Hepatocyte (in vitro differentiated cells): ENCODE measurements at regions not wholly inside any gene's neighbourhood (a gene's known extent, or its start where the extent isn't known, plus 50 kb on each side); places are given as distances from the start of the nearest gene placed in this dataset.

ENCODE experiments used
- DNase-seq: peaks from one replicate; pipeline ENCODE4 v3.0.0-alpha.2; 2016; ENCODE audit warnings: low spot score
- H2AFZ ChIP-seq: fragments of 200-600 bp; sonication (generic); 2 replicates; pipeline ENCODE4 v1.6.0; 2016; ENCODE audit warnings: antibody characterized with exemption, mild to moderate bottlenecking
- H3K27ac ChIP-seq: fragments of 200-600 bp; sonication (generic); 2 replicates; pipeline ENCODE4 v1.5.1; 2016; ENCODE audit warnings: mild to moderate bottlenecking
- H3K27me3 ChIP-seq: fragments of 200-600 bp; sonication (generic); 2 replicates; pipeline ENCODE4 v1.6.1; 2016
- H3K36me3 ChIP-seq: fragments of 200-600 bp; sonication (generic); replicated peaks from 2 replicates; pipeline ENCODE4 v1.5.1; 2016; ENCODE audit warnings: low read depth; ENCODE audit not compliant: insufficient read depth
- H3K4me1 ChIP-seq: fragments of 200-600 bp; sonication (generic); 2 replicates; pipeline ENCODE4 v1.5.1; 2016; ENCODE audit warnings: mild to moderate bottlenecking, moderate library complexity; ENCODE audit not compliant: insufficient read depth
- H3K4me2 ChIP-seq: fragments of 200-600 bp; sonication (generic); 2 replicates; pipeline ENCODE4 v1.6.0; 2016
- H3K4me3 ChIP-seq: fragments of 200-600 bp; sonication (generic); 2 replicates; pipeline ENCODE4 v1.5.1; 2016; ENCODE audit warnings: mild to moderate bottlenecking
- H3K79me2 ChIP-seq: fragments of 200-600 bp; sonication (generic); 2 replicates; pipeline ENCODE4 v1.6.0; 2017; ENCODE audit warnings: mild to moderate bottlenecking
- H3K9me2 ChIP-seq: fragments of 200-600 bp; sonication (generic); replicated peaks from 2 replicates; pipeline ENCODE4 v1.6.0; 2017; ENCODE audit warnings: mild to moderate bottlenecking; ENCODE audit not compliant: insufficient read depth
- H3K9me3 ChIP-seq: fragments of 200-600 bp; sonication (generic); 2 replicates; pipeline ENCODE4 v1.5.1; 2016; ENCODE audit warnings: low read depth, mild to moderate bottlenecking
- H4K20me1 ChIP-seq: fragments of 200-600 bp; sonication (generic); 2 replicates; pipeline ENCODE4 v1.6.0; 2016; ENCODE audit warnings: mild to moderate bottlenecking; ENCODE audit not compliant: insufficient read depth, poor library complexity, severe bottlenecking
- EZH2 ChIP-seq: fragments of 200-600 bp; sonication (generic); IDR thresholded peaks from 2 replicates; pipeline ENCODE4 v1.6.1; 2016; ENCODE audit warnings: antibody characterized with exemption, mild to moderate bottlenecking, borderline replicate concordance
- EZH2phosphoT487 ChIP-seq: fragments of 200-600 bp; sonication (generic); IDR thresholded peaks from one replicate; pipeline ENCODE4 v1.6.1; 2018; ENCODE audit warnings: antibody characterized with exemption, mild to moderate bottlenecking, low read depth, moderate library complexity; ENCODE audit not compliant: unreplicated experiment, severe bottlenecking
- WGBS: methylation state at CpG from one replicate; pipeline ENCODE4 v1.1.6; 2016; ENCODE audit warnings: low lambda C conversion rate; ENCODE audit errors: missing lambda C conversion rate; 5-methylcytosine and 5-hydroxymethylcytosine counted together
- TF ChIP-seq, protein P1 (sequence below): fragments of 200-600 bp; sonication (generic); IDR thresholded peaks from 2 replicates; pipeline ENCODE4 v1.5.1; 2016; ENCODE audit warnings: antibody characterized with exemption, mild to moderate bottlenecking; ENCODE audit not compliant: poor library complexity

- H3K4me1 ChIP-seq, result no peaks in the 10 kb centered on the region
- H2AFZ ChIP-seq, result no peak overlapping the region
- 35% methylated on average over 1 of the region's 1 CpG for WGBS
- DNase-seq, result no peak
- H3K4me3 ChIP-seq, result no peak overlapping the region
- no peaks in the 10 kb centered on the region for H3K27me3 ChIP-seq
- no peak overlapping the region for H3K27ac ChIP-seq
- TF ChIP-seq, protein P1, sequence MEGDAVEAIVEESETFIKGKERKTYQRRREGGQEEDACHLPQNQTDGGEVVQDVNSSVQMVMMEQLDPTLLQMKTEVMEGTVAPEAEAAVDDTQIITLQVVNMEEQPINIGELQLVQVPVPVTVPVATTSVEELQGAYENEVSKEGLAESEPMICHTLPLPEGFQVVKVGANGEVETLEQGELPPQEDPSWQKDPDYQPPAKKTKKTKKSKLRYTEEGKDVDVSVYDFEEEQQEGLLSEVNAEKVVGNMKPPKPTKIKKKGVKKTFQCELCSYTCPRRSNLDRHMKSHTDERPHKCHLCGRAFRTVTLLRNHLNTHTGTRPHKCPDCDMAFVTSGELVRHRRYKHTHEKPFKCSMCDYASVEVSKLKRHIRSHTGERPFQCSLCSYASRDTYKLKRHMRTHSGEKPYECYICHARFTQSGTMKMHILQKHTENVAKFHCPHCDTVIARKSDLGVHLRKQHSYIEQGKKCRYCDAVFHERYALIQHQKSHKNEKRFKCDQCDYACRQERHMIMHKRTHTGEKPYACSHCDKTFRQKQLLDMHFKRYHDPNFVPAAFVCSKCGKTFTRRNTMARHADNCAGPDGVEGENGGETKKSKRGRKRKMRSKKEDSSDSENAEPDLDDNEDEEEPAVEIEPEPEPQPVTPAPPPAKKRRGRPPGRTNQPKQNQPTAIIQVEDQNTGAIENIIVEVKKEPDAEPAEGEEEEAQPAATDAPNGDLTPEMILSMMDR, result no peak
- TF ChIP-seq EZH2, result no peak
- TF ChIP-seq EZH2phosphoT487, result no peak
- no peaks in the 10 kb centered on the region for H3K9me3 ChIP-seq
- no peaks in the 10 kb centered on the region for H3K79me2 ChIP-seq
- H3K9me2 ChIP-seq, result no peaks in the 10 kb centered on the region
- no peaks in the 10 kb centered on the region for H4K20me1 ChIP-seq
- H3K4me2 ChIP-seq, result no peak overlapping the region
- H3K36me3 ChIP-seq, result no peaks in the 10 kb centered on the region
Measured at GRCh38 chr18:34364699-34365098, 140.0 kb upstream of the NOL4 start.

DNA sequence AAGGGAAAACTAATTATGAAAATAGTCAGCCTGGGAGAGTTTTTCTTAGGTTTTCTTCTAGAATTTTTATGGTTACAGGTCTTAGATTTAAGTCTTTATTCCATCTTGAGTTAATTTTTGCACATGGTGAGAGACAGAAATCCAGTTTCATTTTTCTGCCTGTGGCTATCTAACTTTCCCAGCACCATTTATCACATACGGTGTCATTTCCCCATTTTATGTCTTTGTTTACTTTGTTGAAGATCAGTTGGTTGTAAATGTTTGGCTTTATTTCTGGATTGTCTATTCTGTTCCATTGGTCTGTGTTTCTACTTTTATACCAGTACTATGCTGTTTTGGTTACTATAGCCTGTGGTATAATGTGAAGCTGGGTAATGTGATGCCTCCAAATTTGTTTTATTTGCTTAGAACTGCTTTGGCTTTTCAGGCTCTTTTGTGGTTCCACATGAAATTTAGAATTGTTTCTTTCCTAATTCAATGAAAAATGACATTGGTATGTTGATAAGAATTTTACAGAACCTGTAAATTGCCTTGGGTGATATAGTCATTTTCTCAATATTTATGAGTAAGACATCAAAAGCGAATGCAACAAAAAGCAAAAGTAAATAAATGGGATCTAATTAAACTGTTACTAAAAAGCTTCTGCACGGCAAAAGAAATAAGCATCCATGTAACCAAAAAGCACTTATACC is 146.1 kb upstream of the NOL4 start:
- H3K27ac ChIP-seq, result no peak overlapping the region
- H2AFZ ChIP-seq, result no peak overlapping the region
- no peaks in the 10 kb centered on the region for H3K4me1 ChIP-seq
- no peak for DNase-seq
- H3K9me2 ChIP-seq, result no peaks in the 10 kb centered on the region
- no peaks in the 10 kb centered on the region for H3K27me3 ChIP-seq
- no peaks in the 10 kb centered on the region for H3K36me3 ChIP-seq
- TF ChIP-seq, protein P1, result no peak
- TF ChIP-seq EZH2phosphoT487 (no peak), EZH2 (no peak)
- no peaks in the 10 kb centered on the region for H3K79me2 ChIP-seq
- H3K4me3 ChIP-seq, result no peak overlapping the region
- H3K4me2 ChIP-seq, result no peak overlapping the region
- WGBS, result 51% methylated on average over 3 of the region's 3 CpGs
- H4K20me1 ChIP-seq, result no peaks in the 10 kb centered on the region
- no peaks in the 10 kb centered on the region for H3K9me3 ChIP-seq

DNA sequence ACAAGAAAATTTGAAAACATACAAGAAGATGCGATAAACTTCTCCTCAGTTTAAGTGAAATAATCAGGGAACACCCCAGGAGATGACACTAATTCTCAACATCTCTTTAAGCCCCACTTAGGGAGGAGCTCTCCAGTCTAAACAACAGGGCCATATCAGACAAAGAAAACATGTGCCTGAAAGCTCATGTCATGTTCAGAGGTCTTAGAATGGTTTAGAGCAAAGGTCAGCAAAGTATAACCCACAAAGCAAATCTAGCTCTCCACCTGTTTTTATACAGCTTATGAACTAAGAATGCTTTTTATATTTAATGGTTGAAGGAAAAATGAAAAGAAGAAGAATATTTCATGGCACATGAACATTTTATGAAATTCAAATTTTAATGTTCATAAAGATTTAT is 155.6 kb upstream of the NOL4 start:
- no peak overlapping the region for H3K4me2 ChIP-seq
- no peaks in the 10 kb centered on the region for H3K9me3 ChIP-seq
- no peaks in the 10 kb centered on the region for H3K36me3 ChIP-seq
- no peaks in the 10 kb centered on the region for H3K9me2 ChIP-seq
- no peak overlapping the region for H2AFZ ChIP-seq
- no peaks in the 10 kb centered on the region for H3K4me1 ChIP-seq
- H3K27ac ChIP-seq, result no peak overlapping the region
- no peaks in the 10 kb centered on the region for H3K79me2 ChIP-seq
- no peak overlapping the region for H3K4me3 ChIP-seq
- TF ChIP-seq EZH2 (no peak), EZH2phosphoT487 (no peak)
- TF ChIP-seq, protein P1, result no peak
- no peaks in the 10 kb centered on the region for H3K27me3 ChIP-seq
- DNase-seq, result no peak
- no peaks in the 10 kb centered on the region for H4K20me1 ChIP-seq
- WGBS, result 83% methylated on average over 1 of the region's 1 CpG
